ENCODE measurements at regions not wholly inside any gene's neighbourhood (a gene's known extent, or its start where the extent isn't known, plus 50 kb on each side); places are given as distances from the start of the nearest gene placed in this dataset.

- TF ChIP-seq PBX3 (IDR thresholded peaks at IDR 0.05): no peak
- TF ChIP-seq NFIC (IDR thresholded peaks at IDR 0.05; ENCODE audit: borderline replicate concordance): no peak
- no peak for TF ChIP-seq ELF1 (IDR thresholded peaks at IDR 0.05)
- no peak for TF ChIP-seq FOXM1 (IDR thresholded peaks at IDR 0.05; ENCODE audit: low read depth)
- TF ChIP-seq GABPA (IDR thresholded peaks at IDR 0.05; ENCODE audit: low read depth): no peak
- TF ChIP-seq SIN3A (IDR thresholded peaks at IDR 0.05; ENCODE audit: borderline replicate concordance, low read depth, low read length): no peak
- TF ChIP-seq FOSL2 (IDR thresholded peaks at IDR 0.05; ENCODE audit: borderline replicate concordance, low read depth): no peak
- no peak for TF ChIP-seq FOXJ3 (CRISPR knock-in tag; IDR thresholded peaks at IDR 0.05)
- no peak for TF ChIP-seq SMC3 (IDR thresholded peaks at IDR 0.05; ENCODE audit: low read depth, low read length)
These were observed 862.2 kb downstream of the TRAM1L1 start (continued) for GRCh38 chr4:116223040-116223732.

- H3K9me2 ChIP-seq: no peaks in the 10 kb centered on the region
These were observed 867.6 kb downstream of the TRAM1L1 start for GRCh38 chr4:116217781-116218180.

GRCh38 chr4:116215622-116216021 lies 869.8 kb downstream of the TRAM1L1 start:
- no peaks in the 10 kb centered on the region for H3K27me3 ChIP-seq (ENCODE audit: insufficient read depth)
- no peaks in the 10 kb centered on the region for H3K36me3 ChIP-seq (replicated peaks in 1 of 2; ENCODE audit: control insufficient read depth in 1 of 2, insufficient read depth in 2 of 2, low read length in 1 of 2)
- no peak overlapping the region for H2AFZ ChIP-seq (ENCODE audit: low read depth)
- POLR2A ChIA-PET: no interaction called here
- no peak for DNase-seq
- no peak overlapping the region for H3K27ac ChIP-seq (ENCODE audit: low read depth in 2 of 2, low read length in 1 of 2)
- WGBS (ENCODE audit: low lambda C conversion rate): 73% methylated on average over 1 of the region's 1 CpG
- no peaks in the 10 kb centered on the region for H3K9me2 ChIP-seq
- no peaks in the 10 kb centered on the region for H4K20me1 ChIP-seq (ENCODE audit: insufficient read depth)
- CTCF ChIA-PET: no interaction called here
- no peak overlapping the region for H3K4me3 ChIP-seq (ENCODE audit: low read depth in 2 of 2, low read length in 1 of 2)
- H3K9me3 ChIP-seq: no peaks in the 10 kb centered on the region
- H3K79me2 ChIP-seq (ENCODE audit: insufficient read depth): no peaks in the 10 kb centered on the region
- H3K9ac ChIP-seq: no peak overlapping the region
- H3K4me2 ChIP-seq: no peak overlapping the region
- H3K4me1 ChIP-seq (ENCODE audit: control insufficient read depth in 1 of 2, insufficient read depth in 2 of 2, low read depth in 1 of 2, low read length in 1 of 2): no peaks in the 10 kb centered on the region; a peak in 1 of 4 replicates
- H3F3A ChIP-seq (replicated peaks; ENCODE audit: insufficient read depth): peaks cover 4% of the 10 kb centered on the region
- no peak for TF ChIP-seq POLR2AphosphoS5 (IDR thresholded peaks at IDR 0.05; ENCODE audit: low read depth, low read length)
- no peak for TF ChIP-seq ELF1 (IDR thresholded peaks at IDR 0.05)
- TF ChIP-seq MAX (IDR thresholded peaks at IDR 0.05; ENCODE audit: low read depth): no peak
- TF ChIP-seq GABPA (IDR thresholded peaks at IDR 0.05; ENCODE audit: low read depth): no peak
- no peak for TF ChIP-seq FOXM1 (IDR thresholded peaks at IDR 0.05; ENCODE audit: low read depth)
- TF ChIP-seq RCOR1 (IDR thresholded peaks at IDR 0.05; ENCODE audit: low read length): no peak
- TF ChIP-seq, protein P1, sequence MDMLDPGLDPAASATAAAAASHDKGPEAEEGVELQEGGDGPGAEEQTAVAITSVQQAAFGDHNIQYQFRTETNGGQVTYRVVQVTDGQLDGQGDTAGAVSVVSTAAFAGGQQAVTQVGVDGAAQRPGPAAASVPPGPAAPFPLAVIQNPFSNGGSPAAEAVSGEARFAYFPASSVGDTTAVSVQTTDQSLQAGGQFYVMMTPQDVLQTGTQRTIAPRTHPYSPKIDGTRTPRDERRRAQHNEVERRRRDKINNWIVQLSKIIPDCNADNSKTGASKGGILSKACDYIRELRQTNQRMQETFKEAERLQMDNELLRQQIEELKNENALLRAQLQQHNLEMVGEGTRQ (IDR thresholded peaks at IDR 0.05; ENCODE audit: borderline replicate concordance, low read depth, low read length): no peak
- TF ChIP-seq, protein P2, sequence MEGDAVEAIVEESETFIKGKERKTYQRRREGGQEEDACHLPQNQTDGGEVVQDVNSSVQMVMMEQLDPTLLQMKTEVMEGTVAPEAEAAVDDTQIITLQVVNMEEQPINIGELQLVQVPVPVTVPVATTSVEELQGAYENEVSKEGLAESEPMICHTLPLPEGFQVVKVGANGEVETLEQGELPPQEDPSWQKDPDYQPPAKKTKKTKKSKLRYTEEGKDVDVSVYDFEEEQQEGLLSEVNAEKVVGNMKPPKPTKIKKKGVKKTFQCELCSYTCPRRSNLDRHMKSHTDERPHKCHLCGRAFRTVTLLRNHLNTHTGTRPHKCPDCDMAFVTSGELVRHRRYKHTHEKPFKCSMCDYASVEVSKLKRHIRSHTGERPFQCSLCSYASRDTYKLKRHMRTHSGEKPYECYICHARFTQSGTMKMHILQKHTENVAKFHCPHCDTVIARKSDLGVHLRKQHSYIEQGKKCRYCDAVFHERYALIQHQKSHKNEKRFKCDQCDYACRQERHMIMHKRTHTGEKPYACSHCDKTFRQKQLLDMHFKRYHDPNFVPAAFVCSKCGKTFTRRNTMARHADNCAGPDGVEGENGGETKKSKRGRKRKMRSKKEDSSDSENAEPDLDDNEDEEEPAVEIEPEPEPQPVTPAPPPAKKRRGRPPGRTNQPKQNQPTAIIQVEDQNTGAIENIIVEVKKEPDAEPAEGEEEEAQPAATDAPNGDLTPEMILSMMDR (IDR thresholded peaks at IDR 0.05): no peak
- TF ChIP-seq TEAD4 (IDR thresholded peaks at IDR 0.05; ENCODE audit: borderline replicate concordance, insufficient read depth): no peak
- no peak for TF ChIP-seq MEF2A (IDR thresholded peaks at IDR 0.05; ENCODE audit: borderline replicate concordance, low read depth)

More at GRCh38 chr4:116217781-116218180, 867.6 kb downstream of the TRAM1L1 start:
- H3K27ac ChIP-seq (ENCODE audit: low read depth in 2 of 2, low read length in 1 of 2): no peak overlapping the region
- no peaks in the 10 kb centered on the region for H4K20me1 ChIP-seq (ENCODE audit: insufficient read depth)
- H3F3A ChIP-seq (replicated peaks; ENCODE audit: insufficient read depth): peaks cover 4% of the 10 kb centered on the region
- no peak overlapping the region for H3K4me3 ChIP-seq (ENCODE audit: low read depth in 2 of 2, low read length in 1 of 2)
- no peak overlapping the region for H3K9ac ChIP-seq
- no peaks in the 10 kb centered on the region for H3K27me3 ChIP-seq (ENCODE audit: insufficient read depth)
- 9% methylated on average over 2 of the region's 2 CpGs for WGBS (ENCODE audit: low lambda C conversion rate)
- H3K36me3 ChIP-seq (replicated peaks in 1 of 2; ENCODE audit: control insufficient read depth in 1 of 2, insufficient read depth in 2 of 2, low read length in 1 of 2): no peaks in the 10 kb centered on the region
- DNase-seq: no peak
- ChIA-PET POLR2A (interaction anchor here (0.6 kb wide), 1 partner anchor 1783 kb away, joined by 3 read pairs; no protein-coding TSS in a partner anchor), CTCF (no interaction called here)
- no peak overlapping the region for H2AFZ ChIP-seq (ENCODE audit: low read depth)
- no peaks in the 10 kb centered on the region for H3K9me3 ChIP-seq
- H3K4me2 ChIP-seq: no peak overlapping the region
- no peaks in the 10 kb centered on the region for H3K79me2 ChIP-seq (ENCODE audit: insufficient read depth)
- no peak for TF ChIP-seq FOXJ3 (CRISPR knock-in tag; IDR thresholded peaks at IDR 0.05)
- TF ChIP-seq EP300 (IDR thresholded peaks at IDR 0.05; ENCODE audit: borderline replicate concordance in 1 of 2, low read depth in 1 of 2, low read length in 1 of 2): no peak
- no peak for TF ChIP-seq RXRA (IDR thresholded peaks at IDR 0.05; ENCODE audit: borderline replicate concordance, low read depth)
- TF ChIP-seq FOXM1 (IDR thresholded peaks at IDR 0.05; ENCODE audit: low read depth): no peak
- no peak for TF ChIP-seq TAF1 (IDR thresholded peaks at IDR 0.05; ENCODE audit: borderline replicate concordance, low read depth, low read length)
- TF ChIP-seq JUND (IDR thresholded peaks at IDR 0.05): no peak
- no peaks in the 10 kb centered on the region; a peak in 1 of 4 replicates for H3K4me1 ChIP-seq (ENCODE audit: control insufficient read depth in 1 of 2, insufficient read depth in 2 of 2, low read depth in 1 of 2, low read length in 1 of 2)
